Left lung (tissue), 4 donors: ENCODE measurements at regions not wholly inside any gene's neighbourhood (a gene's known extent, or its start where the extent isn't known, plus 50 kb on each side); places are given as distances from the start of the nearest gene placed in this dataset.

ENCODE experiments used
- ATAC-seq: fragments of 200-7000 bp; cut with Tn5 transposase; one replicate; pipeline ENCODE4 v1.9.1; 2020; ENCODE audit warnings: moderate library complexity
- DNase-seq, 4 donors: peaks; one replicate each; pipeline ENCODE4 v3.0.0-alpha.2; 2013 to 2020
- H3K27ac ChIP-seq, 2 donors: fragments of 200-600 bp; sonication (generic) in 1 of 2; one replicate each; pipeline versions ENCODE4 v1.5.0 to v1.8.0; 2020 to 2021
- H3K27me3 ChIP-seq, 2 donors: fragments of 200-600 bp; sonication (generic) in 1 of 2; one replicate each; pipeline versions ENCODE4 v1.5.0 to v1.8.0; 2020 to 2021
- H3K36me3 ChIP-seq, 2 donors: fragments of 200-600 bp; sonication (generic) in 1 of 2; one replicate each; pipeline versions ENCODE4 v1.5.0 to v1.8.0; 2020 to 2021
- H3K4me1 ChIP-seq, 2 donors: fragments of 200-600 bp; one replicate each; pipeline ENCODE4 v1.8.0; 2021
- H3K4me3 ChIP-seq, 2 donors: fragments of 200-600 bp; sonication (generic) in 1 of 2; one replicate each; pipeline versions ENCODE4 v1.5.0 to v1.8.0; 2020 to 2021; ENCODE audit warnings: mild to moderate bottlenecking in 1 of 2
- H3K9me3 ChIP-seq, 2 donors: fragments of 200-600 bp; sonication (generic) in 1 of 2; one replicate each; pipeline versions ENCODE4 v1.5.0 to v1.8.0; 2020 to 2021
- CTCF ChIP-seq, 2 donors: fragments of 200-600 bp; sonication (generic) in 1 of 2; IDR thresholded peaks; one replicate each; pipeline versions ENCODE4 v1.5.0 to v1.8.0; 2021; ENCODE audit warnings: antibody characterized with exemption in 2 of 2
- intact Hi-C, 2 donors: fragments of 100-400 bp; cut with DNase I; formaldehyde crosslinking; loops; one replicate each; pipeline versions ENCODE4 v1.11.2 to v1.14.2; 2022
- donor health status: DM: no; HTN: yes; CAD: no.
- donor health status: DM: no; HTN: no; CAD: no.

- H3K4me1 ChIP-seq = peaks cover 0 to 3% of the 10 kb centered on the region in 2 donors
- DNase-seq = no peak
- no peak for ATAC-seq
Observed at GRCh38 chr1:220455559-220455958, 72.4 kb upstream of the MARK1 start.

GRCh38 chr1:220454155-220454777 lies 73.7 kb upstream of the MARK1 start:
- ATAC-seq (no peak), DNase-seq (no peak)
- H3K4me3 ChIP-seq = no peak overlapping the region
- intact Hi-C loops = no loop called here
- no peaks in the 10 kb centered on the region for H3K9me3 ChIP-seq
- H3K27me3 ChIP-seq = no peaks in the 10 kb centered on the region
- H3K27ac ChIP-seq = no peak overlapping the region
- H3K36me3 ChIP-seq = no peaks in the 10 kb centered on the region
- peaks cover 0 to 3% of the 10 kb centered on the region in 2 donors for H3K4me1 ChIP-seq
- no peak for TF ChIP-seq CTCF (IDR thresholded peaks at IDR 0.05)

More at GRCh38 chr1:220455559-220455958, 72.4 kb upstream of the MARK1 start:
- H3K4me3 ChIP-seq = no peak overlapping the region
- H3K27ac ChIP-seq = no peak overlapping the region
- no peaks in the 10 kb centered on the region for H3K27me3 ChIP-seq
- intact Hi-C loops = no loop called here
- no peaks in the 10 kb centered on the region for H3K9me3 ChIP-seq
- TF ChIP-seq CTCF (IDR thresholded peaks at IDR 0.05) = no peak
- H3K36me3 ChIP-seq = no peaks in the 10 kb centered on the region

- no peak for TF ChIP-seq CTCF (IDR thresholded peaks at IDR 0.05)
- DNase-seq (no peak), ATAC-seq (no peak)
Observed at GRCh38 chr1:220453371-220453770, 74.6 kb upstream of the MARK1 start.

GRCh38 chr1:220451532-220451931 lies 76.4 kb upstream of the MARK1 start:
- TF ChIP-seq CTCF (IDR thresholded peaks at IDR 0.05) = no peak
- H3K4me3 ChIP-seq = no peak overlapping the region
- H3K4me1 ChIP-seq = no peaks in the 10 kb centered on the region
- ATAC-seq (no peak), DNase-seq (no peak)
- no peaks in the 10 kb centered on the region for H3K9me3 ChIP-seq
- no peaks in the 10 kb centered on the region for H3K27me3 ChIP-seq
- intact Hi-C loops = no loop called here
- no peak overlapping the region for H3K27ac ChIP-seq
- H3K36me3 ChIP-seq = no peaks in the 10 kb centered on the region

More at GRCh38 chr1:220453371-220453770, 74.6 kb upstream of the MARK1 start:
- H3K4me3 ChIP-seq = no peak overlapping the region
- H3K9me3 ChIP-seq = no peaks in the 10 kb centered on the region
- H3K27me3 ChIP-seq = no peaks in the 10 kb centered on the region
- H3K4me1 ChIP-seq = no peaks in the 10 kb centered on the region
- no peak overlapping the region for H3K27ac ChIP-seq
- H3K36me3 ChIP-seq = no peaks in the 10 kb centered on the region
- intact Hi-C loops = no loop called here

- ATAC-seq = no peak
- Histone ChIP-seq H3K27me3 (no peaks in the 10 kb centered on the region), H3K9me3 (no peaks in the 10 kb centered on the region), H3K4me3 (no peak overlapping the region), H3K36me3 (no peaks in the 10 kb centered on the region), H3K27ac (no peak overlapping the region), H3K4me1 (no peaks in the 10 kb centered on the region)
- no peak for TF ChIP-seq CTCF (IDR thresholded peaks at IDR 0.05)
- intact Hi-C loops = no loop called here
- DNase-seq = no peak
Observed at GRCh38 chr1:220450927-220451326, 77.0 kb upstream of the MARK1 start.
